Epithelial cell of proximal tubule (primary cell): ENCODE measurements at regions not wholly inside any gene's neighbourhood (a gene's known extent, or its start where the extent isn't known, plus 50 kb on each side); places are given as distances from the start of the nearest gene placed in this dataset.

Experiments used
- DNase-seq: peaks from one replicate; pipeline ENCODE4 v3.0.0-alpha.2; 2011; ENCODE audit warnings: low read depth
- H3K4me3 ChIP-seq: 2 replicates; pipeline ENCODE4 v1.5.1; 2011; ENCODE audit warnings: low read depth, mild to moderate bottlenecking, low read length
- TF ChIP-seq, protein P1 (sequence below): conservative IDR thresholded peaks from 2 replicates; pipeline ENCODE4 v1.5.1; 2012; ENCODE audit warnings: low read depth, mild to moderate bottlenecking, low read length

DNA sequence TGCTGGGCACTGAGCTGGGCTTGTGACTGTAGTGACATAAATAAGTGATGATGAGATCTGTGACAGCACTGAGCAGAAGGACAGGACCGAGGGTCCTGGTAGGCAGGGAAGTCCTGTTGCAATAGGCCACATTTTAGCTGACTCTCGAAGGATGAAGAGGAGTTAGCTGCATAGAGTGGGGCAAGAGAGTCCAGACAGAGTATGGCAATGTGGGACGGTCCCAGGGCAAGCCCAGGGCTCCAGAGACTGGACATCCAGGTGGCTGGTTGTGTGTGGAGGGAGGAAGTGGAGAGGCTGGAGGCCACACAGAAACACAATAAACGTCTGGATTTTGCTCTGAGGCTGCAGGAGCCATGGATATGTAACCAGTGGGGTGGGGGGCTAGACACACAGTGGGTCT lies 64.5 kb upstream of the ZNF423 start:
- TF ChIP-seq, protein P1, sequence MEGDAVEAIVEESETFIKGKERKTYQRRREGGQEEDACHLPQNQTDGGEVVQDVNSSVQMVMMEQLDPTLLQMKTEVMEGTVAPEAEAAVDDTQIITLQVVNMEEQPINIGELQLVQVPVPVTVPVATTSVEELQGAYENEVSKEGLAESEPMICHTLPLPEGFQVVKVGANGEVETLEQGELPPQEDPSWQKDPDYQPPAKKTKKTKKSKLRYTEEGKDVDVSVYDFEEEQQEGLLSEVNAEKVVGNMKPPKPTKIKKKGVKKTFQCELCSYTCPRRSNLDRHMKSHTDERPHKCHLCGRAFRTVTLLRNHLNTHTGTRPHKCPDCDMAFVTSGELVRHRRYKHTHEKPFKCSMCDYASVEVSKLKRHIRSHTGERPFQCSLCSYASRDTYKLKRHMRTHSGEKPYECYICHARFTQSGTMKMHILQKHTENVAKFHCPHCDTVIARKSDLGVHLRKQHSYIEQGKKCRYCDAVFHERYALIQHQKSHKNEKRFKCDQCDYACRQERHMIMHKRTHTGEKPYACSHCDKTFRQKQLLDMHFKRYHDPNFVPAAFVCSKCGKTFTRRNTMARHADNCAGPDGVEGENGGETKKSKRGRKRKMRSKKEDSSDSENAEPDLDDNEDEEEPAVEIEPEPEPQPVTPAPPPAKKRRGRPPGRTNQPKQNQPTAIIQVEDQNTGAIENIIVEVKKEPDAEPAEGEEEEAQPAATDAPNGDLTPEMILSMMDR: no peak

DNA sequence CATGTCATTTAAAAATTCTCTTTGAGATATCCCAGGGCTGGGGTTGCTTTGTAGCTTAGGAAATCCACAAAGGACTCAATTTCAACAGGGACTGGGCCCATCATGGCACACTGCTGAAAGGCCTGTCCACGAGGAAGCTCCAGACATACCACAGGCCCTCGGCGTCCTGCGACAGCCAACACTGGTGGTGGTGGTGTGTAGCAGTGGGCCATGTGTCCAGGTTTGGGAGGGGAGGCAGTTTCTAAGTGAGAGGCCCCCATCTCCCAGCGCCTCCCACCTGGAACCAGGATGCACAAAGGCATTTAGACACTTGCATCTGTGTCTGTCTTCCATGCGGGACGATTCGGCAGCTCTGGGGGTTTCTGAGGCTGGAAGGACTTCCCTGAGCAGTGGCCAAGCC lies 65.2 kb upstream of the ZNF423 start:
- DNase-seq: no peak
- H3K4me3 ChIP-seq: no peak overlapping the region
- TF ChIP-seq, protein P1: no peak

More for the DNA sequence above, 64.5 kb upstream of the ZNF423 start:
- no peak for DNase-seq
- no peak overlapping the region for H3K4me3 ChIP-seq

- DNase-seq: no peak
- TF ChIP-seq, protein P1: peak; percentile 64
These were observed 66.0 kb upstream of the ZNF423 start for GRCh38 chr16:49921791-49922456.

GRCh38 chr16:49923411-49923810 lies 67.5 kb upstream of the ZNF423 start:
- DNase-seq: no peak
- no peak overlapping the region for H3K4me3 ChIP-seq
- TF ChIP-seq, protein P1: no peak

More at GRCh38 chr16:49921791-49922456, 66.0 kb upstream of the ZNF423 start:
- H3K4me3 ChIP-seq: no peak overlapping the region

GRCh38 chr16:49924078-49924477 lies 68.2 kb upstream of the ZNF423 start:
- no peak overlapping the region for H3K4me3 ChIP-seq
- DNase-seq: no peak
- TF ChIP-seq, protein P1: no peak

- no peak for DNase-seq
- no peak overlapping the region for H3K4me3 ChIP-seq
- TF ChIP-seq, protein P1: no peak
These were observed 71.0 kb upstream of the ZNF423 start for GRCh38 chr16:49926941-49927340.
